HepG2 (cell line): ENCODE measurements at regions not wholly inside any gene's neighbourhood (a gene's known extent, or its start where the extent isn't known, plus 50 kb on each side); places are given as distances from the start of the nearest gene placed in this dataset.

Experiments
- ATAC-seq: fragments of 200-7000 bp; cut with Tn5 transposase; 3 replicates; pipeline ENCODE4 v1.9.1; 2020; ENCODE audit warnings: mild to moderate bottlenecking, moderate library complexity
- BruUV-seq: library from RNA; stranded (reverse); fragments of 400-500 nt; replicated peaks from 2 replicates; lab custom pipeline; 2021; lab: Mats Ljungman, UMichigan
- CTCF ChIA-PET: fragments of 300-600 bp; formaldehyde crosslinking; extraction: SDS; loops from one replicate; lab custom pipeline; 2021; ENCODE audit warnings: low total read pairs, inconsistent platforms, low intra/inter-chr PET ratio; lab: Yijun Ruan, JAX
- POLR2A ChIA-PET: fragments of 350-600 bp; sonication (Branson Sonifier 250); formaldehyde crosslinking; loops from one replicate; lab custom pipeline; 2020; ENCODE audit warnings: antibody characterized with exemption, inconsistent platforms; lab: Yijun Ruan, JAX
- DNase-seq: peaks from one replicate; pipeline ENCODE4 v3.0.0-alpha.2; 2015; ENCODE audit warnings: low spot score
- FAIRE-seq: peaks from 3 replicates; lab custom pipeline; 2011; peaks lifted over from hg19 to GRCh38; lab: Jason Lieb, UNC
- H2AFZ ChIP-seq: one replicate; pipeline ENCODE4 v1.6.1; 2011; ENCODE audit warnings: low read length, inconsistent platforms
- H3K27ac ChIP-seq: fragments of 300-600 bp; 3 replicates; pipeline ENCODE4 v1.8.0; 2011; ENCODE audit warnings: mixed run types, mild to moderate bottlenecking, mixed read lengths, low read length, inconsistent platforms; ENCODE audit not compliant: insufficient read depth; ENCODE audit errors: extremely low read length
- H3K27me3 ChIP-seq, 2 experiments: fragments of 200-600 bp in 1 of 2; 2 replicates in 1 of 2; 3 replicates in 1 of 2; pipeline versions ENCODE4 v1.6.0 to v1.8.0; 2011; ENCODE audit warnings: low read length in 2 of 2, mild to moderate bottlenecking in 2 of 2, moderate library complexity in 2 of 2, inconsistent platforms in 1 of 2; ENCODE audit not compliant: insufficient read depth in 2 of 2, control insufficient read depth in 1 of 2
- H3K36me3 ChIP-seq, 2 experiments: fragments of 200-600 bp in 1 of 2; replicated peaks in 1 of 2; 2 replicates in 1 of 2; 3 replicates in 1 of 2; pipeline versions ENCODE4 v1.5.1 to v1.8.0; 2011; ENCODE audit warnings: low read length in 2 of 2, inconsistent platforms in 1 of 2; ENCODE audit not compliant: insufficient read depth in 2 of 2, control insufficient read depth in 1 of 2
- H3K4me1 ChIP-seq: 2 replicates; pipeline ENCODE4 v1.5.1; 2012; ENCODE audit warnings: low read length, inconsistent platforms; ENCODE audit not compliant: insufficient read depth
- H3K4me2 ChIP-seq: 2 replicates; pipeline ENCODE4 v1.6.0; 2011; ENCODE audit warnings: low read depth, low read length, inconsistent platforms
- H3K4me3 ChIP-seq, 3 experiments: fragments of 200-600 bp in 1 of 3; sonication (generic), shearing (Covaris generic) in 1 of 3; replicated peaks in 1 of 3; 2 replicates each; pipeline ENCODE4 v1.5.1; 2011 to 2016; ENCODE audit warnings: low read length in 3 of 3, inconsistent platforms in 2 of 3, low read depth in 2 of 3, mild to moderate bottlenecking in 2 of 3, control low read depth in 1 of 3, mixed read lengths in 1 of 3; ENCODE audit not compliant: insufficient read depth in 1 of 3
- H3K79me2 ChIP-seq: one replicate; pipeline ENCODE4 v1.6.1; 2011; ENCODE audit warnings: low read length, inconsistent platforms; ENCODE audit not compliant: insufficient read depth
- H3K9ac ChIP-seq: 2 replicates; pipeline ENCODE4 v1.6.0; 2011; ENCODE audit warnings: mild to moderate bottlenecking, low read depth, low read length, inconsistent platforms; ENCODE audit not compliant: insufficient read depth
- H3K9me3 ChIP-seq: 2 replicates; pipeline ENCODE4 v1.5.1; 2012; ENCODE audit warnings: mild to moderate bottlenecking, low read length
- H4K20me1 ChIP-seq: 2 replicates; pipeline ENCODE4 v1.6.0; 2011; ENCODE audit warnings: inconsistent platforms, mild to moderate bottlenecking, low read length, moderate library complexity; ENCODE audit not compliant: insufficient read depth
- CEBPZ ChIP-seq: IDR thresholded peaks from 2 replicates; pipeline ENCODE4 v1.6.1; 2012; ENCODE audit warnings: low read length, improper control_type of control experiment
- NFATC3 ChIP-seq: sonication (generic); formaldehyde crosslinking; IDR thresholded peaks from 2 replicates; pipeline ENCODE4 v1.5.1; 2020; ENCODE audit warnings: mild to moderate bottlenecking, missing genetic modification reagents
- PHF8 ChIP-seq: sonication (generic); formaldehyde crosslinking; IDR thresholded peaks from 2 replicates; pipeline ENCODE4 v1.5.0; 2020; ENCODE audit warnings: missing genetic modification reagents
- POGK ChIP-seq: sonication (generic); formaldehyde crosslinking; conservative IDR thresholded peaks from 2 replicates; pipeline ENCODE4 v1.8.0; 2022; ENCODE audit warnings: mild to moderate bottlenecking, moderate library complexity, missing genetic modification reagents
- SALL2 ChIP-seq: sonication (generic); formaldehyde crosslinking; IDR thresholded peaks from 2 replicates; pipeline ENCODE4 v1.8.1; 2023; ENCODE audit warnings: mild to moderate bottlenecking, missing genetic modification reagents, inconsistent platforms
- ZBTB7B ChIP-seq: sonication (generic); formaldehyde crosslinking; IDR thresholded peaks from 2 replicates; pipeline ENCODE4 v1.4.0; 2020; ENCODE audit warnings: missing genetic modification reagents
- ZNF546 ChIP-seq: sonication (generic); formaldehyde crosslinking; conservative IDR thresholded peaks from 2 replicates; pipeline ENCODE4 v1.8.1; 2023; ENCODE audit warnings: mild to moderate bottlenecking, missing genetic modification reagents
- ZNF572 ChIP-seq: sonication (generic); formaldehyde crosslinking; IDR thresholded peaks from 2 replicates; pipeline ENCODE4 v1.5.1; 2020; ENCODE audit warnings: mild to moderate bottlenecking, missing genetic modification reagents
- ZNF776 ChIP-seq: sonication (generic); formaldehyde crosslinking; IDR thresholded peaks from 2 replicates; pipeline ENCODE4 v1.4.0; 2020; ENCODE audit warnings: mild to moderate bottlenecking, missing genetic modification reagents
- WGBS: methylation state at CpG from one replicate; pipeline ENCODE4 v1.1.6; 2017; ENCODE audit warnings: low lambda C conversion rate; 5-methylcytosine and 5-hydroxymethylcytosine counted together
- in situ Hi-C: cut with HindIII; loops from 2 replicates; pipeline ENCODE4 v1.10.0; 2017; ENCODE audit warnings: low pct_unique_long_range_greater_than_20kb; ENCODE audit not compliant: extremely low pct_ligation_motif_present
- intact Hi-C: fragments of 100-400 bp; cut with micrococcal nuclease; formaldehyde crosslinking; loops from one replicate; pipeline ENCODE4 v1.10.0; 2022; ENCODE audit not compliant: unreplicated experiment
- TF ChIP-seq, protein P1 (sequence below): IDR thresholded peaks from 2 replicates; pipeline ENCODE4 v1.6.1; 2018; ENCODE audit warnings: missing genetic modification reagents
- TF ChIP-seq, protein P2 (sequence below): sonication (generic); formaldehyde crosslinking; IDR thresholded peaks from 2 replicates; pipeline ENCODE4 v1.8.1; 2022; ENCODE audit warnings: mild to moderate bottlenecking, missing genetic modification reagents

GRCh38 chr18:24935896-24936295, 416.1 kb downstream of the ZNF521 start:
- ChIA-PET CTCF (no interaction called here), POLR2A (no interaction called here)
- no peak overlapping the region for H2AFZ ChIP-seq
- no peaks in the 10 kb centered on the region for H3K9me3 ChIP-seq
- H3K36me3 ChIP-seq: no peaks in the 10 kb centered on the region
- no peak for FAIRE-seq
- H3K4me1 ChIP-seq: peaks cover 6% of the 10 kb centered on the region; the same call in 1 of the 2 replicates
- no peak for DNase-seq
- no peaks in the 10 kb centered on the region for H4K20me1 ChIP-seq
- ATAC-seq: no peak
- no peak overlapping the region for H3K4me3 ChIP-seq
- BruUV-seq: no TSS peak
- WGBS: 0% methylated on average over 1 of the region's 1 CpG
- H3K4me2 ChIP-seq: no peak overlapping the region
- H3K27me3 ChIP-seq: no peaks in the 10 kb centered on the region
- TF ChIP-seq CEBPZ (no peak), SALL2 (no peak), PHF8 (CRISPR knock-in tag) (no peak)
- TF ChIP-seq, protein P1, sequence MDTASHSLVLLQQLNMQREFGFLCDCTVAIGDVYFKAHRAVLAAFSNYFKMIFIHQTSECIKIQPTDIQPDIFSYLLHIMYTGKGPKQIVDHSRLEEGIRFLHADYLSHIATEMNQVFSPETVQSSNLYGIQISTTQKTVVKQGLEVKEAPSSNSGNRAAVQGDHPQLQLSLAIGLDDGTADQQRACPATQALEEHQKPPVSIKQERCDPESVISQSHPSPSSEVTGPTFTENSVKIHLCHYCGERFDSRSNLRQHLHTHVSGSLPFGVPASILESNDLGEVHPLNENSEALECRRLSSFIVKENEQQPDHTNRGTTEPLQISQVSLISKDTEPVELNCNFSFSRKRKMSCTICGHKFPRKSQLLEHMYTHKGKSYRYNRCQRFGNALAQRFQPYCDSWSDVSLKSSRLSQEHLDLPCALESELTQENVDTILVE: no peak
- no peak overlapping the region for H3K9ac ChIP-seq
- no peaks in the 10 kb centered on the region for H3K79me2 ChIP-seq
- intact Hi-C loops: no loop called here
- no peak overlapping the region for H3K27ac ChIP-seq
- in situ Hi-C loops: no loop called here

DNA sequence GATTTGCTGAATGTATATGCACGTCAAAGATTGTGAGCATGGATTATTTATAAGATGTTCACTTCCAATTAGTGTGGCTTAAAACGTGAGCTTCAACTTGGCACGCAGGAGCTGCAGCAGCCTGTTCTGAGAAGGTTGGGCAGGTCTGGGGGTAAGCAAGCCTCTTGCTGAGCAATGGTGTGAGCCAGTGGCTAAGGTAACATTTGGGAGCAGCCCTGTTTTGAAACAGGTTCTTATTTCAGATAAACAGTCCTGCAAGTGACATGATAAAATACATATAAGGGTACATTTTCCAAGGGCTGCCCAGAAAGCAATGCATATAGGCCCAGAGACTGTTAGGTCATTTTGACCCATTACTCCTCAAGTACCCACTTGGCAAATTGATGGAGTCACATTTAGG, 415.3 kb downstream of the ZNF521 start:
- BruUV-seq: no TSS peak
- TF ChIP-seq ZNF546 (CRISPR knock-in tag) (no peak), ZBTB7B (CRISPR knock-in tag) (no peak), ZNF572 (CRISPR knock-in tag) (no peak), ZNF776 (no peak), NFATC3 (CRISPR knock-in tag) (no peak), POGK (no peak)
- TF ChIP-seq, protein P2, sequence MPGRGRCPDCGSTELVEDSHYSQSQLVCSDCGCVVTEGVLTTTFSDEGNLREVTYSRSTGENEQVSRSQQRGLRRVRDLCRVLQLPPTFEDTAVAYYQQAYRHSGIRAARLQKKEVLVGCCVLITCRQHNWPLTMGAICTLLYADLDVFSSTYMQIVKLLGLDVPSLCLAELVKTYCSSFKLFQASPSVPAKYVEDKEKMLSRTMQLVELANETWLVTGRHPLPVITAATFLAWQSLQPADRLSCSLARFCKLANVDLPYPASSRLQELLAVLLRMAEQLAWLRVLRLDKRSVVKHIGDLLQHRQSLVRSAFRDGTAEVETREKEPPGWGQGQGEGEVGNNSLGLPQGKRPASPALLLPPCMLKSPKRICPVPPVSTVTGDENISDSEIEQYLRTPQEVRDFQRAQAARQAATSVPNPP (CRISPR knock-in tag): no peak

More for the DNA sequence above, 415.3 kb downstream of the ZNF521 start:
- H2AFZ ChIP-seq: no peak overlapping the region
- FAIRE-seq (no peak), ATAC-seq (no peak), DNase-seq (no peak)
- no peaks in the 10 kb centered on the region for H4K20me1 ChIP-seq
- H3K27me3 ChIP-seq: no peaks in the 10 kb centered on the region
- in situ Hi-C loops: no loop called here
- H3K4me2 ChIP-seq: no peak overlapping the region
- no peak overlapping the region for H3K4me3 ChIP-seq
- H3K79me2 ChIP-seq: no peaks in the 10 kb centered on the region
- CTCF ChIA-PET: no interaction called here
- H3K27ac ChIP-seq: no peak overlapping the region
- H3K36me3 ChIP-seq: no peaks in the 10 kb centered on the region
- no peak overlapping the region for H3K9ac ChIP-seq
- POLR2A ChIA-PET: no interaction called here
- WGBS: no CpG with 5 or more reads among the region's 3 CpGs
- H3K9me3 ChIP-seq: no peaks in the 10 kb centered on the region
- intact Hi-C loops: no loop called here
- H3K4me1 ChIP-seq: no peaks in the 10 kb centered on the region
